Fibroblast of pulmonary artery (primary cell): ENCODE measurements at regions not wholly inside any gene's neighbourhood (a gene's known extent, or its start where the extent isn't known, plus 50 kb on each side); places are given as distances from the start of the nearest gene placed in this dataset.

Experiments used
- DNase-seq: peaks from one replicate; pipeline ENCODE4 v3.0.0-alpha.2; 2010; ENCODE audit warnings: low read depth
- H3K4me3 ChIP-seq: replicated peaks from 2 replicates; pipeline ENCODE4 v1.5.1; 2011; ENCODE audit warnings: low read depth, mild to moderate bottlenecking, control low read depth, low read length, moderate library complexity
- TF ChIP-seq, protein P1 (sequence below): IDR thresholded peaks from 2 replicates; pipeline ENCODE4 v1.5.1; 2011; ENCODE audit warnings: mild to moderate bottlenecking, control low read depth, low read length, inconsistent platforms; ENCODE audit errors: missing control alignments

- TF ChIP-seq, protein P1, sequence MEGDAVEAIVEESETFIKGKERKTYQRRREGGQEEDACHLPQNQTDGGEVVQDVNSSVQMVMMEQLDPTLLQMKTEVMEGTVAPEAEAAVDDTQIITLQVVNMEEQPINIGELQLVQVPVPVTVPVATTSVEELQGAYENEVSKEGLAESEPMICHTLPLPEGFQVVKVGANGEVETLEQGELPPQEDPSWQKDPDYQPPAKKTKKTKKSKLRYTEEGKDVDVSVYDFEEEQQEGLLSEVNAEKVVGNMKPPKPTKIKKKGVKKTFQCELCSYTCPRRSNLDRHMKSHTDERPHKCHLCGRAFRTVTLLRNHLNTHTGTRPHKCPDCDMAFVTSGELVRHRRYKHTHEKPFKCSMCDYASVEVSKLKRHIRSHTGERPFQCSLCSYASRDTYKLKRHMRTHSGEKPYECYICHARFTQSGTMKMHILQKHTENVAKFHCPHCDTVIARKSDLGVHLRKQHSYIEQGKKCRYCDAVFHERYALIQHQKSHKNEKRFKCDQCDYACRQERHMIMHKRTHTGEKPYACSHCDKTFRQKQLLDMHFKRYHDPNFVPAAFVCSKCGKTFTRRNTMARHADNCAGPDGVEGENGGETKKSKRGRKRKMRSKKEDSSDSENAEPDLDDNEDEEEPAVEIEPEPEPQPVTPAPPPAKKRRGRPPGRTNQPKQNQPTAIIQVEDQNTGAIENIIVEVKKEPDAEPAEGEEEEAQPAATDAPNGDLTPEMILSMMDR: no peak
- no peak overlapping the region for H3K4me3 ChIP-seq
- DNase-seq: no peak
Measured at GRCh38 chr5:12003680-12004079, 99.4 kb upstream of the CTNND2 start.

GRCh38 chr5:11998397-11998796 lies 94.2 kb upstream of the CTNND2 start:
- H3K4me3 ChIP-seq: no peak overlapping the region
- no peak for DNase-seq
- TF ChIP-seq, protein P1: no peak

GRCh38 chr5:11997942-11998341 lies 93.7 kb upstream of the CTNND2 start:
- no peak for DNase-seq
- H3K4me3 ChIP-seq: no peak overlapping the region
- TF ChIP-seq, protein P1: no peak

DNA sequence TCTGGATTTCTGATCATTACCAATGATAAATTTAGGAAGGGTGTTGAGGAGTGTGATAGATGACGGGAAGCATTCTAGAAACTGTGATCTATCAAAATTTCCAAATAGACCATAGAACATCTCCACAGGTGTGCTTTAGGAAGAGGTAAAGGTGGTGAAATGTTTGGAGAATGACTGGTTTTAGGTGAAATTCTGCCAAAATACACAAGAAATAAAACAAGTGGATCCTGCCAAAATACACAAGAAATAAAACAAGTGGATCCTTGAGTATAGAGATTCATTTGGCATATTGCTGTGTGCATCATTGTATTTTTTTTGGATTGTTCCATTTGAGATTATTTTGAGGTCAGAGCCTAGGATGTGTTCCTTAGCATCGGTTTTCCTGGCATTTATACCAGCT lies 88.3 kb upstream of the CTNND2 start:
- TF ChIP-seq, protein P1: no peak

GRCh38 chr5:11985993-11986392 lies 81.7 kb upstream of the CTNND2 start:
- TF ChIP-seq, protein P1: no peak
- no peak overlapping the region for H3K4me3 ChIP-seq
- no peak for DNase-seq

More for the DNA sequence above, 88.3 kb upstream of the CTNND2 start:
- no peak for DNase-seq
- no peak overlapping the region for H3K4me3 ChIP-seq

- DNase-seq: no peak
- no peak overlapping the region for H3K4me3 ChIP-seq
- TF ChIP-seq, protein P1: no peak
Measured at GRCh38 chr5:11984196-11984595, 80.0 kb upstream of the CTNND2 start.

- no peak overlapping the region for H3K4me3 ChIP-seq
- DNase-seq: no peak
- TF ChIP-seq, protein P1: no peak
Measured at GRCh38 chr5:11981986-11982385, 77.7 kb upstream of the CTNND2 start.
